ENCODE measurements at regions not wholly inside any gene's neighbourhood (a gene's known extent, or its start where the extent isn't known, plus 50 kb on each side); places are given as distances from the start of the nearest gene placed in this dataset.

DNA sequence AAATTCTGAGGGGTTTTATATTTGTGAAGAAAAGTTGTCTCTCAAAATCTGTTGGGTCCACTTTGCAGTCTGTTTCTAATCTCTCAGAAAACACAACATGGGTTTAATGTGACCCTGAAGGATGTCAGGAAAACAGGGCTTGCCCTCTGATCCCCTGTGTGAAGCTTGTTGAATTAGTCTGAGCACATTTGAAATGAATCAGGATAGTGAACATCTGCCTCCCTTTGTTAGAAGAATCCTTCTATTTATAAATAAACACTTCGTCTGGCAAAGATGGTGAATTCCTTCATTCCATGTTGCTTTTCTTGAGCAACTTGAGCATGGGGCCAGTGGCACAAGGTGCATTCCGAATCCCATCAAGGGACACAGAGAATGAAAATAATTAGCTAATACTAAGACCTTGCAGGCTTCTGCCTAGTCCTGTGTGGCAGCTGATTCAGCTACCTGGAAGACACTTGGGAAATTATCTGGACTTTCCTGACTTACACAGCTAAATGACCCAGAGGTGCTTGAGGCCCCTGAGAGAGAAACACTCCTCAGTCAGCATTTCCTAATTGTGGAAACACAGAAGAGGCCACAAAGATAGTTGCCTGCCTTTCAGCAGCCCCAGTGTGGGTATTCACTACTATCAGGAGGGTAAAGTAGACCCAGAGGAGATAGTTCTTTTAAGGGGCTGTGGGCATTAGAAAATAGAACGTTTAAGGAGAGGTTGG lies 305.5 kb downstream of the C7orf25 start:
- no peak for TF ChIP-seq POLR2A (IDR thresholded peaks at IDR 0.05)
- TF ChIP-seq, protein P1, sequence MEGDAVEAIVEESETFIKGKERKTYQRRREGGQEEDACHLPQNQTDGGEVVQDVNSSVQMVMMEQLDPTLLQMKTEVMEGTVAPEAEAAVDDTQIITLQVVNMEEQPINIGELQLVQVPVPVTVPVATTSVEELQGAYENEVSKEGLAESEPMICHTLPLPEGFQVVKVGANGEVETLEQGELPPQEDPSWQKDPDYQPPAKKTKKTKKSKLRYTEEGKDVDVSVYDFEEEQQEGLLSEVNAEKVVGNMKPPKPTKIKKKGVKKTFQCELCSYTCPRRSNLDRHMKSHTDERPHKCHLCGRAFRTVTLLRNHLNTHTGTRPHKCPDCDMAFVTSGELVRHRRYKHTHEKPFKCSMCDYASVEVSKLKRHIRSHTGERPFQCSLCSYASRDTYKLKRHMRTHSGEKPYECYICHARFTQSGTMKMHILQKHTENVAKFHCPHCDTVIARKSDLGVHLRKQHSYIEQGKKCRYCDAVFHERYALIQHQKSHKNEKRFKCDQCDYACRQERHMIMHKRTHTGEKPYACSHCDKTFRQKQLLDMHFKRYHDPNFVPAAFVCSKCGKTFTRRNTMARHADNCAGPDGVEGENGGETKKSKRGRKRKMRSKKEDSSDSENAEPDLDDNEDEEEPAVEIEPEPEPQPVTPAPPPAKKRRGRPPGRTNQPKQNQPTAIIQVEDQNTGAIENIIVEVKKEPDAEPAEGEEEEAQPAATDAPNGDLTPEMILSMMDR (IDR thresholded peaks at IDR 0.05), result no peak

Data from gastroesophageal sphincter (tissue), 3 donors.